Loucy (cell line): ENCODE measurements at regions not wholly inside any gene's neighbourhood (a gene's known extent, or its start where the extent isn't known, plus 50 kb on each side); places are given as distances from the start of the nearest gene placed in this dataset.

Experiments used
- H2AFZ ChIP-seq: fragments of 200-600 bp; sonication (generic); 2 replicates; pipeline ENCODE4 v1.6.0; 2016; ENCODE audit warnings: antibody characterized with exemption, mild to moderate bottlenecking, low read length, moderate library complexity
- H3F3A ChIP-seq: fragments of 200-600 bp; 2 replicates; pipeline ENCODE4 v1.6.0; 2016; ENCODE audit warnings: antibody characterized with exemption, low read depth, mild to moderate bottlenecking
- H3K27me3 ChIP-seq: fragments of 200-600 bp; sonication (generic); 2 replicates; pipeline ENCODE4 v1.6.1; 2014; ENCODE audit warnings: low read length, mild to moderate bottlenecking; ENCODE audit not compliant: insufficient read depth, poor library complexity, severe bottlenecking
- H3K36me3 ChIP-seq: fragments of 200-600 bp; sonication (generic); 2 replicates; pipeline ENCODE4 v1.6.1; 2016; ENCODE audit warnings: low read length; ENCODE audit not compliant: insufficient read depth
- H3K4me1 ChIP-seq: fragments of 200-600 bp; sonication (generic); 2 replicates; pipeline ENCODE4 v1.5.1; 2014; ENCODE audit warnings: low read length, mild to moderate bottlenecking; ENCODE audit not compliant: insufficient read depth, poor library complexity, severe bottlenecking
- H3K4me2 ChIP-seq: fragments of 200-600 bp; sonication (generic); 2 replicates; pipeline ENCODE4 v1.6.0; 2014; ENCODE audit warnings: antibody characterized with exemption, low read length, low read depth, mild to moderate bottlenecking; ENCODE audit not compliant: poor library complexity, severe bottlenecking
- H3K4me3 ChIP-seq: fragments of 200-600 bp; sonication (generic); 2 replicates; pipeline ENCODE4 v1.5.1; 2014; ENCODE audit warnings: low read length, mild to moderate bottlenecking, mixed read lengths; ENCODE audit not compliant: poor library complexity, severe bottlenecking
- H3K79me2 ChIP-seq: fragments of 200-600 bp; sonication (generic); 2 replicates; pipeline ENCODE4 v1.6.1; 2014; ENCODE audit warnings: low read length; ENCODE audit not compliant: insufficient read depth
- H3K9ac ChIP-seq: fragments of 200-600 bp; sonication (generic); 2 replicates; pipeline ENCODE4 v1.6.0; 2014; ENCODE audit warnings: mild to moderate bottlenecking, low read depth, low read length, moderate library complexity; ENCODE audit not compliant: poor library complexity, severe bottlenecking
- H3K9me2 ChIP-seq: fragments of 200-600 bp; sonication (generic); replicated peaks from 2 replicates; pipeline ENCODE4 v1.6.1; 2016; ENCODE audit warnings: low read depth, low read length, mixed read lengths
- H3K9me3 ChIP-seq: fragments of 200-600 bp; sonication (generic); 2 replicates; pipeline ENCODE4 v1.6.1; 2014; ENCODE audit warnings: mild to moderate bottlenecking, antibody characterized with exemption, low read length, low read depth; ENCODE audit not compliant: insufficient read depth
- H4K20me1 ChIP-seq: fragments of 200-600 bp; sonication (generic); 2 replicates; pipeline ENCODE4 v1.6.0; 2014; ENCODE audit warnings: antibody characterized with exemption, low read length, mild to moderate bottlenecking; ENCODE audit not compliant: insufficient read depth, poor library complexity, severe bottlenecking
- CTCF ChIP-seq: fragments of 200-600 bp; sonication (generic); conservative IDR thresholded peaks from 2 replicates; pipeline ENCODE4 v1.5.1; 2014; ENCODE audit warnings: mild to moderate bottlenecking, antibody characterized with exemption, low read length
- EZH2phosphoT487 ChIP-seq: fragments of 200-600 bp; IDR thresholded peaks from 2 replicates; pipeline ENCODE4 v1.6.1; 2018; ENCODE audit warnings: antibody characterized with exemption, mild to moderate bottlenecking, moderate library complexity, borderline replicate concordance

GRCh38 chr5:4097199-4097598 is 501.6 kb downstream of the IRX1 start:
- Histone ChIP-seq H3K4me1 (peaks cover 51% of the 10 kb centered on the region), H2AFZ (no peak overlapping the region), H3F3A (no peaks in the 10 kb centered on the region), H3K79me2 (no peaks in the 10 kb centered on the region), H3K9ac (no peak overlapping the region), H3K9me2 (no peaks in the 10 kb centered on the region), H4K20me1 (no peaks in the 10 kb centered on the region), H3K4me3 (no peak overlapping the region), H3K9me3 (no peaks in the 10 kb centered on the region), H3K4me2 (no peak overlapping the region), H3K27me3 (no peaks in the 10 kb centered on the region), H3K36me3 (no peaks in the 10 kb centered on the region)
- TF ChIP-seq EZH2phosphoT487 (no peak), CTCF (no peak)

- H3F3A ChIP-seq = no peaks in the 10 kb centered on the region
- no peaks in the 10 kb centered on the region for H4K20me1 ChIP-seq
- no peak overlapping the region for H3K9ac ChIP-seq
- H2AFZ ChIP-seq = peak overlapping the region; percentile 32; the same call in 1 of the 2 replicates
- H3K9me3 ChIP-seq = no peaks in the 10 kb centered on the region
- H3K36me3 ChIP-seq = no peaks in the 10 kb centered on the region
- TF ChIP-seq EZH2phosphoT487 = no peak
- TF ChIP-seq CTCF = no peak
- H3K79me2 ChIP-seq = no peaks in the 10 kb centered on the region
- no peaks in the 10 kb centered on the region for H3K27me3 ChIP-seq
- no peak overlapping the region for H3K4me2 ChIP-seq
- H3K4me1 ChIP-seq = peaks cover 52% of the 10 kb centered on the region
- no peaks in the 10 kb centered on the region for H3K9me2 ChIP-seq
- H3K4me3 ChIP-seq = no peak overlapping the region
These were observed 502.6 kb downstream of the IRX1 start for GRCh38 chr5:4098226-4098625.

- Histone ChIP-seq H3K79me2 (no peaks in the 10 kb centered on the region), H3K9ac (no peak overlapping the region), H3K9me3 (no peaks in the 10 kb centered on the region), H2AFZ (no peak overlapping the region), H3K4me2 (no peak overlapping the region), H3F3A (no peaks in the 10 kb centered on the region), H3K9me2 (no peaks in the 10 kb centered on the region), H3K4me1 (peaks cover 52% of the 10 kb centered on the region), H3K4me3 (no peak overlapping the region), H3K27me3 (no peaks in the 10 kb centered on the region), H4K20me1 (no peaks in the 10 kb centered on the region), H3K36me3 (no peaks in the 10 kb centered on the region)
- TF ChIP-seq EZH2phosphoT487 = no peak
- no peak for TF ChIP-seq CTCF
These were observed 503.8 kb downstream of the IRX1 start for GRCh38 chr5:4099386-4099785.
